Adipocyte (in vitro differentiated cells): ENCODE measurements at regions not wholly inside any gene's neighbourhood (a gene's known extent, or its start where the extent isn't known, plus 50 kb on each side); places are given as distances from the start of the nearest gene placed in this dataset.

Source experiments
- DNase-seq: peaks from one replicate; pipeline ENCODE4 v3.0.0-alpha.2; 2015; ENCODE audit warnings: low read depth
- H3K27me3 ChIP-seq: replicated peaks from 2 replicates; pipeline ENCODE4 v1.7.0; 2013; ENCODE audit warnings: mild to moderate bottlenecking, low read length, moderate library complexity; ENCODE audit not compliant: control insufficient read depth, insufficient read depth
- H3K36me3 ChIP-seq: 2 replicates; pipeline ENCODE4 v1.7.0; 2013; ENCODE audit warnings: low read length, mild to moderate bottlenecking, moderate library complexity; ENCODE audit not compliant: control insufficient read depth, insufficient read depth, severe bottlenecking
- H3K4me1 ChIP-seq: 2 replicates; pipeline ENCODE4 v1.7.0; 2013; ENCODE audit warnings: mild to moderate bottlenecking, low read length, moderate library complexity; ENCODE audit not compliant: control insufficient read depth, insufficient read depth
- H3K4me3 ChIP-seq: 2 replicates; pipeline ENCODE4 v1.7.0; 2013; ENCODE audit warnings: mild to moderate bottlenecking, low read length, moderate library complexity
- H3K9ac ChIP-seq: 2 replicates; pipeline ENCODE4 v1.7.0; 2013; ENCODE audit warnings: mild to moderate bottlenecking, low read length, moderate library complexity
- H3K9me3 ChIP-seq: 2 replicates; pipeline ENCODE4 v1.7.0; 2013; ENCODE audit warnings: mild to moderate bottlenecking, low read length, moderate library complexity; ENCODE audit not compliant: control insufficient read depth

DNA sequence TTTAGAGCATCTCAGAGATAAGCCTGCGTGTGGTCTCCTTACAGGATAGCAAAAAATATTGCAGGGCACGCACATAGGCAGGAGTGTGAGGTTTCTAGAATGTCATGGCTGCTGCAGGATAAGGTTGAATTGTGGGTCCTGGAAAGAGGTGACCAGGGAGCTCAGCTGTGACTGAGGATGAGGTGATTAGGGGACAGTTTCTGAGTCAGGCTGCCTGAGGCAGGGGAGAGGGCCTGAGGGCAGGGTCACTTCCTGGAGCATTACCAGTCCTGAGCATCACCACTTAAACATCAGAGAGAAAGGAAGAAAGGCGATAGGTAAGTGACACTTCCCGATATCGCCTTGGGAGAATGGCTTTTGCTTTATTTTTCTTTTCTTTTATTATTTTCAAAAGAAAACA, 813.8 kb downstream of the TUSC7 start:
- no peak overlapping the region for H3K4me3 ChIP-seq
- H3K9ac ChIP-seq = no peak overlapping the region
- DNase-seq = no peak
- no peaks in the 10 kb centered on the region for H3K9me3 ChIP-seq
- no peaks in the 10 kb centered on the region for H3K36me3 ChIP-seq
- peaks cover 19% of the 10 kb centered on the region for H3K4me1 ChIP-seq
- H3K27me3 ChIP-seq = no peaks in the 10 kb centered on the region

DNA sequence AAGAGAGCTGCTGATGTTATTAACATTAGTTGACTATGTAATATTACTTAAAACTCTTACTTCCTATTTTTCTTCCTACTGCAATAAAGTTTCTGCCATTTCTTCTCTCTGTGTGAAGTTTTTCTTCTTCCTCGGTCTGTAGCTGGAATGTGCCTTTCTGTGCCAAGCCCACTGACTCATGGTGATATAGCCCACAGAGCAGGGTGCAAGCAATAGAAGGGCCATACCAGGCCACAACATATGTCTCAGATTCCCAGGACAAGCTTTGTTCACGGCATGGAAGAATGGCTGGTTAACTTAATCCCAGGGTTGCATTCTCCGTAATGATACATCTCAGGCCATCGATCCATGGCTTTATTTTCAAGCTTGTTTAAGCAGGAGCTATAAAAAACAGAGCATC, 815.3 kb downstream of the TUSC7 start:
- no peaks in the 10 kb centered on the region for H3K27me3 ChIP-seq
- DNase-seq = peak; percentile 59
- H3K9me3 ChIP-seq = no peaks in the 10 kb centered on the region
- peaks cover 14% of the 10 kb centered on the region for H3K4me1 ChIP-seq
- H3K4me3 ChIP-seq = no peak overlapping the region
- no peaks in the 10 kb centered on the region for H3K36me3 ChIP-seq
- H3K9ac ChIP-seq = no peak overlapping the region

DNA sequence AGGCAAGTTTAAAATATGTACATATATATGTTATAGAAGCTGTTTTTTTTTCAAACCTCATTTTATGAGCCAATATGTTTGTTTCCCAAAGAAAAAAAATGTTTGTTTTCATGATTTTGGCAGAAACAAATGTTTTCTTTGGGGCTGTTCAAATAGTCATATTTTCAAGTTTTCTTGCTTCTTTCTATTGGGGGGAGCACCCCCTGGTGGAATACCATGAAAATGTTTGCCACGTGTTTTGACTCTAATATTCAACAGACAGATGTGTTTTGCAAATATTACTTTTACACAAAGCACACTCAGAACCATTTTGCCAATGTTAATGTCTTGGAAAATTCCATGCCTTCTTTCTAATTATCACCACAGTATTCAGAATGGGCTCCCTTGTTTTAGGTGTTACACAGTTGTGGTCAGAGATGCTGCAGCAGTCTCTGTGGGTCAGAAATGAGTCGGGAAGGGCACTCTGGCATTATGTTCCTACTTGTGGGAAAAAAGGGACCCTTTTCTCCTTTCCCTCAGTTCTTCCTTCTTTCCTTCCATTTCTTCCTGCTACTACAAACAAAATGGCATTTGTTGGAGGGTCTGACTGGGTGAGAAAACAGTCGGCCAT, 817.0 kb downstream of the TUSC7 start:
- Histone ChIP-seq H3K27me3 (no peaks in the 10 kb centered on the region), H3K4me1 (peaks cover 18% of the 10 kb centered on the region), H3K4me3 (no peak overlapping the region), H3K9ac (no peak overlapping the region), H3K9me3 (no peaks in the 10 kb centered on the region), H3K36me3 (no peaks in the 10 kb centered on the region)
- peak; percentile 77 for DNase-seq

DNA sequence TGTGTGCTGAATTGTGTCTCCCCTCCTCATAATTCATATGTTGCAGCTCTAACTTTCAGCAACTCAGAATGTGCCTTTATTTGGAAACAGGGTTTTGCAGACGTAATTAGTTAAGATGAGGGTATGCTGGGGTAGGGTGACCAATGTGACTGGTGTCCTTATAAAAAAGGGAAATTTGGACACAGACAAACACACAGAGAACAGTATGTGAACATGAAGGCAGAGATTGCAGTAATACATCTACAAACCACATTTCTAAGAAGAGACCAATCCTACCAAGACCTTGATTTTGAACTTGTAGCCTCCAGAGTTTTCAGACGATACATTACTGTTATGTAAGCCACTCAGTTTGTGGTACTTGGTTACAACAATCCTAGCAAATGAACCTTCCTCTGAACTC, 817.8 kb downstream of the TUSC7 start:
- H3K9ac ChIP-seq = no peak overlapping the region
- DNase-seq = no peak
- no peak overlapping the region for H3K4me3 ChIP-seq
- peaks cover 22% of the 10 kb centered on the region for H3K4me1 ChIP-seq
- no peaks in the 10 kb centered on the region for H3K36me3 ChIP-seq
- H3K9me3 ChIP-seq = no peaks in the 10 kb centered on the region
- H3K27me3 ChIP-seq = no peaks in the 10 kb centered on the region

DNA sequence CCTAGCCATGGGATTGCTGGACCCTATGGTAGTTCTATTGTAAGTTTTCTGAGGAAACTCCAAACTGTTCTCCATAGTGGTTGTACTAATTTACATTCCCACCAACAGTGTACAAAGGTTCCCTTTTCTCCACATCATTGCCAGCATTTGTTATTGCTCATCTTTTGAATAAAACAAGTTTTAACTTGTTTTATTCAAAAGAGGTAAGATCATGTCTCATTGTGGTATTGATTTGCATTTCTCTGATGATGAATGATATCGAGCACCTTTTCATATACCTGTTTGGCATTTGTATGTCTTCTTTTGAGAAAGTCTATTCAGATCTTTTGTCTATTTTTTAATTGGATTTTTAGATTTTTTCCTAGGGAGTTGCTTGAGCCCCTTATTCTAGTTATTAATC, 819.1 kb downstream of the TUSC7 start:
- Histone ChIP-seq H3K9me3 (no peaks in the 10 kb centered on the region), H3K27me3 (no peaks in the 10 kb centered on the region), H3K9ac (no peak overlapping the region), H3K4me1 (peaks cover 22% of the 10 kb centered on the region), H3K36me3 (no peaks in the 10 kb centered on the region), H3K4me3 (no peak overlapping the region)
- DNase-seq = no peak

DNA sequence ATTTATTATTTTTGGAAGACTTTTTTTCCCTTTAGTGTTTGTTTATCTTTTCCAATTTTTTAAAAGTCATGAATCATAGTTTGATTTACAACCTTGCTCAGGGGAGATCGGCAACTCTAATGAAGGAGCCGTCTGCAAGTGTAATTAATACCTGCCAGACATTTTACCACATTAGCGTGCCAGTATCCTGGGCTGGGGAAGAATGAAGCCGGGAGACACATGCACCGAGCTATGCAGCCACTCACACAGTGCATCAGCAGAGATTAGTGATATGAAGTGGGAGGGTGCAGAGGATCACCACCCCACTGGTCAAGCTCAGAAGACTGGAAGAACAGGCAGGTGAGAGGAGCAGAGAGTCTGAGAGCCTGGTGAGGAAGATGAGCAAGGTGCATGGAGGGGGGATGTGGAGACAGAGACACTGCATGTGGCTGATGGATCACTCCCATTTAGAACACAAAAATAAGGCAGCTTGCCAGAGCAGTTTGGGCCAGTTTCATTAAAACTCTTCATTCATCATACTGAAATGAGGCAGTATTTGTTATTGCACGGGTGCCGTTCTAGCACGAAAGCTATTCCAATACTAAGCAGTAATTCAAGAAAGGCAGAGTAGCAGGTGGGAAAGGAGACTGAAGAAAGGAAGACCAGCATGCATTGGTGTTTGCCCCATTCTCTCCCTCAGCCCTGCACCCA, 821.6 kb downstream of the TUSC7 start:
- Histone ChIP-seq H3K9me3 (no peaks in the 10 kb centered on the region), H3K36me3 (no peaks in the 10 kb centered on the region), H3K4me3 (no peak overlapping the region), H3K9ac (no peak overlapping the region), H3K4me1 (peaks cover 13% of the 10 kb centered on the region), H3K27me3 (no peaks in the 10 kb centered on the region)
- no peak for DNase-seq

DNA sequence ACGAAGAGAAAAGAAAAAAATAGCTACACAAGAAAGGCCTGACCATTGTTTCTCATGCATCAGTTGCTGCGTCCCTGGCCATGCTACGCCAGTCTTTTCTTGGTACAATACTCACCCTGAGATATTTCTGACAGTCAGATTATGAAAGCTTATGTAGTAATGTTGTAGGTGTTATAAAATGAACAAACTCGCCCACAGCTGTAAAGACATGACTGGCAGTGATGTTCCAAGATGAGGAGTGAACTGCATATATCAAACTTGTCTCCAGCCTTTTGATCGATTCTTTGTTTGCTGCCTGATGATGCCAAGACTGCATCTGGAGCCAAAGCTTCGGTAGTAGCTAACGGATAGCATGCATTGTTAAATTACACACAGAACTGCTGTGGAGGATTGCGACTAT, 822.7 kb downstream of the TUSC7 start:
- no peak overlapping the region for H3K4me3 ChIP-seq
- DNase-seq = no peak
- peaks cover 9% of the 10 kb centered on the region for H3K4me1 ChIP-seq
- no peaks in the 10 kb centered on the region for H3K27me3 ChIP-seq
- no peak overlapping the region for H3K9ac ChIP-seq
- H3K9me3 ChIP-seq = peaks cover 3% of the 10 kb centered on the region
- no peaks in the 10 kb centered on the region for H3K36me3 ChIP-seq

DNA sequence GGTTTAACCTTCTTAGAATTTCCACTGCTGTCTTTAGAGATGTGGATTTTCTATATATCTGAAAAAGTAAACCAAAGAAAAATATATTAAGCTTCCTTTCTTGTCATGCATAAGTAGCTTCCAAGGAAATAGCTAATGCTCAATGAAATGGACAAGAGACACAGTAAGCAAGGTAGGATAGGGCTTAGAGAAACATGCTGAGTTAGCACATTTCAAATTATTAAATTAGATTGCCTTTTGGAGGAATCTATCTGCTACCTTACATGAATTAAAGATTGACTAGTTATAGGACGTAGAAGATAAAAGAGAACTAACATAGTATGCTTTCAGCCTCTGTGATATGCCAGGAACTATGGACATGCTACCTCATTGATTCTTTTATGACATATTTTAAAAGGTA, 824.6 kb downstream of the TUSC7 start:
- Histone ChIP-seq H3K36me3 (no peaks in the 10 kb centered on the region), H3K9ac (no peak overlapping the region), H3K4me3 (no peak overlapping the region), H3K27me3 (no peaks in the 10 kb centered on the region), H3K4me1 (peaks cover 8% of the 10 kb centered on the region), H3K9me3 (peaks cover 3% of the 10 kb centered on the region)
- no peak for DNase-seq

DNA sequence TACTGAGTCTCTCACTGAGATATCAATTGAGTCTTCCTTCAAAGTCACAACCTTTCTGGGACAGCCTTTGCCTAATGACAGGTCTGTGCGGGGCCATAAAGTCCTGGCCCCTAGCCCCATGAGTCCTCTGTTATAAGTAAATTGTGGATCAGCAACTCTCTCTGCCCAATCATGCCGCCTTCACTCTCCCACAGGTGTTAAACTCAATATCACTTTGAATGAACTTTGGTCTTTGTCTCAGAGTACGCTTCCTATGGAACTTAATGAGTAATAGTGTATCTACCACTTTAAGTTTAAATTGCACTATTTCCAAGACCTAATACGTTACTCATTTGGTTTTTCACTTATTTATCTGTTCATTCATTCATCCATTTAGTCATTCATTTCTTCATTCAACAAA, 826.4 kb downstream of the TUSC7 start:
- Histone ChIP-seq H3K9me3 (peaks cover 3% of the 10 kb centered on the region), H3K9ac (no peak overlapping the region), H3K27me3 (no peaks in the 10 kb centered on the region), H3K4me3 (no peak overlapping the region), H3K36me3 (no peaks in the 10 kb centered on the region), H3K4me1 (peaks cover 8% of the 10 kb centered on the region)
- DNase-seq = no peak

DNA sequence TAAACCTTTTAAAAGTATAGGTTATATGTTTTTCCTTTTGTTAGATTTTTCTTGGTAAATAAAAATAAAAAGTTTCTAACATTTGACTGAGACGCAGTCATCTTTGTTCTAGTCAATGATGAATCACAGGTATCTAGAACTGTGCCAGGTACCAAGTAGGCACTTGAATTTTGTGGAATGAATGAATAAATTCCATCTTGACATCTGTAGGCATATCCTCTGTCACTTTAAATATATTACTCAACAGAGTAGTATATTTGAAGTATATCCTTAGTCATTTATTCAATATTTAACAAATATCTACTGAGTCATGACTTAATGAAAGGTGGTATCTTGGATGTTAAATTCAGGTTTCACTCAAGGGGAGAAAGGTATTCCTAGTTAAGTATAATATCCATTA, 828.4 kb downstream of the TUSC7 start:
- H3K9ac ChIP-seq = no peak overlapping the region
- H3K36me3 ChIP-seq = no peaks in the 10 kb centered on the region
- no peaks in the 10 kb centered on the region for H3K4me1 ChIP-seq
- no peaks in the 10 kb centered on the region for H3K27me3 ChIP-seq
- no peak overlapping the region for H3K4me3 ChIP-seq
- peaks cover 3% of the 10 kb centered on the region for H3K9me3 ChIP-seq
- no peak for DNase-seq

DNA sequence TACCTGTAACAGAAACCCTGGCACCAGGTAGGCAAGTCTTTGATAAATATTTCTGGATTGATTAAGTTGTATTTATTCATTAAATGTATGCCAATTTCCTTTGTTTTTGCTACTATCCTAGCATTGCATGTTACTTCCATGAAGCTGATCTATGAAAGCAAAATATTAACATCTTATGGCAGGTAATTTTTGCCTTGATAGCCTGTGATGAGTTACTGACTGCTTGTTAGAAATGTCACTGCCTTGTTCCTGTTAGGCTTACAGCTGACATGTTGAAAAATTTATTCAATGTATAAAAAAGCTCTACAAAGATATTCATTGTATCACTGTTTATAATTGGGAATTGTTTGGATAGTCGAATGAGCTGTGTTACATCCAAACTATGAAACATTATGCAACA, 830.1 kb downstream of the TUSC7 start:
- Histone ChIP-seq H3K36me3 (no peaks in the 10 kb centered on the region), H3K27me3 (no peaks in the 10 kb centered on the region), H3K9me3 (peaks cover 3% of the 10 kb centered on the region), H3K4me1 (no peaks in the 10 kb centered on the region), H3K9ac (no peak overlapping the region), H3K4me3 (no peak overlapping the region)
- no peak for DNase-seq

DNA sequence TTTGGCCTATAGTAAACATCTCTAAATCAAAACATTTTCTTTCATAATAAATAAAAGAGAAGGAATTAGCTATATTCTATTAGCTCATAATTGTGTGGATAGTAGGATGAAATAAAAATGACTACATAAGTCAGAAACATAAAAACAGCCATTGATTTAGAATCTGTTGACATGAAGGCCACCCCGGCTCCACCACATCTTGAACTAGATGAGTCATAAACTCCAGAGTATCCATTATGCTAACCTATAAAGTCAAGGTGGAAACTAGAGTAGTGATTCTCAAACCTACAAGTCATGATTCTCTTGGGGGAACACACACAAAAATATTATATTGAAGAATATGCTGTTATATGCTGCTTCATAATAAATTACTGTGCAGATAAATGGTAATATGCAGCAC, 831.0 kb downstream of the TUSC7 start:
- Histone ChIP-seq H3K9ac (no peak overlapping the region), H3K4me1 (no peaks in the 10 kb centered on the region), H3K36me3 (no peaks in the 10 kb centered on the region), H3K9me3 (peaks cover 3% of the 10 kb centered on the region), H3K27me3 (no peaks in the 10 kb centered on the region), H3K4me3 (no peak overlapping the region)
- DNase-seq = no peak
